Activated naive CD4-positive, alpha-beta T cell treated with anti-CD3 and anti-CD28 coated beads, Interleukin-2, amount 50 U/mL, for 72 hours (primary cell): ENCODE measurements at regions not wholly inside any gene's neighbourhood (a gene's known extent, or its start where the extent isn't known, plus 50 kb on each side); places are given as distances from the start of the nearest gene placed in this dataset.
"Not testable (repeated sequence)": the region's sequence is repeated elsewhere in the genome, so short reads cannot be mapped to it uniquely, and the experiment has no call there.

Experiments used
- ATAC-seq, 2 donors: fragments of 150-1000 bp; cut with Tn5 transposase; 2 replicates each; pipeline ENCODE4 v1.10.0; 2021; ENCODE audit warnings: mild to moderate bottlenecking in 2 of 2, moderate library complexity in 2 of 2
- DNase-seq, 2 donors: peaks; one replicate each; pipeline ENCODE4 v3.0.0; 2021 to 2022; ENCODE audit warnings: low spot score in 2 of 2
- H3K27ac Mint-ChIP-seq, 2 donors: one replicate each; pipeline ENCODE4 v1.8.0; 2022; ENCODE audit warnings: mild to moderate bottlenecking in 2 of 2, mixed read lengths in 2 of 2
- H3K36me3 Mint-ChIP-seq, 2 donors: one replicate each; pipeline ENCODE4 v1.8.0; 2022; ENCODE audit warnings: mixed read lengths in 2 of 2
- H3K9me3 Mint-ChIP-seq, 2 donors: one replicate each; pipeline ENCODE4 v1.8.0; 2022; ENCODE audit warnings: mixed read lengths in 2 of 2

GRCh38 chr3:162602619-162603018 lies 1106.0 kb downstream of the OTOL1 start:
- Mint-ChIP-seq H3K36me3 (peaks cover 0 to 5% of the 10 kb centered on the region in 2 donors), H3K27ac (no peak overlapping the region), H3K9me3 (peaks cover 22 to 25% of the 10 kb centered on the region in 2 donors)
- DNase-seq (no peak), ATAC-seq (no peak)

DNA sequence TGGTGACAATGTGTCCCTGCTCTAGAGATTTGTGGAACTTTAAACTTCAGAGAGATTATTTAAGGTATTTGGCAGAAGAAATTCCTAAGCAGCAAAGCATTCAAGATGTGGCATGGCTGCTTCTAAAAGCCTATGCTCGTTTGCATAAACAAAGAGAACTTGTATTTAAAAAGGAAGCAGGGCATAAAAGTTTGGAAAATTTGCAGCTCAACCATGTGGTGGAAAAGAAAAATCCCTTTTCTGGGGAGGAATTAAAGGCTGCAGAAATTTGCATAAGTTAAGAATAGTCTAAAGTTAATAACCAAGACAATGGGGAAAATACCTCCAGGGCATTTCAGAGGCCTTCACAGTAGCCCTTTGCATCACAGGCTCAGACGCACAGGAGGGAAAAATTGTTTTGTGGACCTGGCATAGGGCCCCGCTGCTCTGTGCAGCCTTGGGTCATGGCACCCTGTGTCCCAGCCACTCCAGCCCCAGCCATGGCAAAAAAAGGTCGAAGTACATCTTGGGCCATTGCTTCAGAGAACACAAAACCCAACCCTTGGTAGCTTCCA lies 1109.1 kb downstream of the OTOL1 start:
- H3K36me3 Mint-ChIP-seq, result peaks cover 0 to 5% of the 10 kb centered on the region in 2 donors
- DNase-seq, result no peak
- peaks cover 23 to 24% of the 10 kb centered on the region in 2 donors for H3K9me3 Mint-ChIP-seq
- ATAC-seq, result no peak
- H3K27ac Mint-ChIP-seq, result no peak overlapping the region

DNA sequence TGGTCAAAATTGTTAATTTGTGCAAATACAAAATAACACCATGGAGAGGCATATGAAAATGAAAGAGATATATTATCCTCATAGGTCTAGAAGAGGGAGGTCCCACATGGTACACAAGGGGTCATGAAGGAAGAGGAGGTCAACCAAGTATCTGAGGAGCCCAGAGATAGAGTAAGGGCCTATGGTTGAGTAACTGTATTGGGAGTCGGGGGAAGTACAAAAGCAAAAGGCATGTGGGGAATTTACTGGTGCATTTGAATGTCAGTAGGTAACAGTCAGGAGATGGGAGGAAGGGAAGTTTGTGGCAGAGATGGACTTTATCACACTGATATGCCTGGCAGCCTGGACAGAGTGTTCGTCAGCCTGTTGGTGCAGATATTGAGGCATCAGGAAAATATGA lies 1113.7 kb downstream of the OTOL1 start:
- no peak for DNase-seq
- Mint-ChIP-seq H3K36me3 (no peaks in the 10 kb centered on the region), H3K9me3 (peaks cover 6 to 10% of the 10 kb centered on the region in 2 donors), H3K27ac (no peak overlapping the region)
- no peak for ATAC-seq

DNA sequence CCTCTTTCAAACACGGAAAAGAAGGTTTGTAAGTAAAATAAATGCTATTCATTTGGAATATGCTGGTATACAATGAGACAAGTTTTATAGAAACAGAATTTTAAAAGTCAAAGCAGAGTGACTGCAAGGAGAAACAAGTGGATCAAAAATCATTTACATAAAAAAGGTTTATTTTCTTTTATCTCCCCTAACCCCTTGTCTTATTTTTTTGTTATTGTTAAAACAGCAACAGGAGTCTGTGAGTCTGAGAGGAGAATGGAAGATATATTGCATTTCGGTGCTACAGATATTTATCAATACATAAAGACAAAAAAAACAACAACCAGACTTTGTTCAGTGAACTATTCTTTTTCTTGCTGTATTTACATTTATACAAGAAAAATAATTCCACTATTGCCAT lies 1116.4 kb downstream of the OTOL1 start:
- DNase-seq (no peak), ATAC-seq (no peak)
- Mint-ChIP-seq H3K9me3 (peaks cover 6 to 17% of the 10 kb centered on the region in 2 donors), H3K36me3 (no peaks in the 10 kb centered on the region), H3K27ac (no peak overlapping the region)

- H3K36me3 Mint-ChIP-seq, result peaks cover 0 to 15% of the 10 kb centered on the region in 2 donors
- DNase-seq (no peak), ATAC-seq (no peak)
- H3K27ac Mint-ChIP-seq, result no peak overlapping the region
- peaks cover 13 to 14% of the 10 kb centered on the region in 2 donors for H3K9me3 Mint-ChIP-seq
Observed at GRCh38 chr3:162626172-162626571, 1129.6 kb downstream of the OTOL1 start.

- Mint-ChIP-seq H3K9me3 (peaks cover 0 to 4% of the 10 kb centered on the region in 2 donors), H3K36me3 (no peaks in the 10 kb centered on the region), H3K27ac (no peak overlapping the region)
- no peak for ATAC-seq
- no peak for DNase-seq
Observed at GRCh38 chr3:162628531-162628930, 1131.9 kb downstream of the OTOL1 start.

- no peaks in the 10 kb centered on the region for H3K36me3 Mint-ChIP-seq
- H3K9me3 Mint-ChIP-seq, result no peaks in the 10 kb centered on the region
- no peak overlapping the region for H3K27ac Mint-ChIP-seq
- no peak for ATAC-seq
- DNase-seq, result no peak
Observed at GRCh38 chr3:162629372-162629771, 1132.8 kb downstream of the OTOL1 start.

DNA sequence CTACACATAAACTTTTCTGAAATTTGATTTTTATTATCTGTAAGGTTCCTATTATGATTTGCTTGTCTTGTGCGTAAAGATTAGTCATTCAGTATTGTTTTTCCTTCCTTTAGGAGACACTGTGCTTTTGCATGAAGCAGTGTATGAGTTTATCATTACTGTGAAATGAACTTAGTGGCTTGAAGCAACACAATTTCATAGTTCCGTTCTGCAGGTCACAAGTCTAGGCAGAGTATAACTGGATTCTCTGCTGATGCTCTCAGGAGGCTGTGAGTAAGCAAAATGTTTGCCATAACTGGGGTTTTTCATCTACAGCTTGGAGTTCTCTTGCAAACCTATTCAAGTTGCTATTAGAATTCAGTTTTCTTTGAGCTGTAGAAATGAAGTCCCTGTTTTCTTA lies 1136.1 kb downstream of the OTOL1 start:
- Mint-ChIP-seq H3K27ac (no peak overlapping the region), H3K9me3 (peaks cover 0 to 4% of the 10 kb centered on the region in 2 donors), H3K36me3 (no peaks in the 10 kb centered on the region)
- DNase-seq, result no peak
- no peak for ATAC-seq

GRCh38 chr3:162640208-162640607 lies 1143.6 kb downstream of the OTOL1 start:
- H3K9me3 Mint-ChIP-seq, H3K36me3 Mint-ChIP-seq, ATAC-seq, DNase-seq, H3K27ac Mint-ChIP-seq: not testable (repeated sequence)

- Mint-ChIP-seq H3K27ac (no peak overlapping the region), H3K36me3 (no peaks in the 10 kb centered on the region), H3K9me3 (peaks cover 0 to 8% of the 10 kb centered on the region in 2 donors)
- no peak for ATAC-seq
- DNase-seq, result no peak
Observed at GRCh38 chr3:162641317-162641716, 1144.7 kb downstream of the OTOL1 start.

DNA sequence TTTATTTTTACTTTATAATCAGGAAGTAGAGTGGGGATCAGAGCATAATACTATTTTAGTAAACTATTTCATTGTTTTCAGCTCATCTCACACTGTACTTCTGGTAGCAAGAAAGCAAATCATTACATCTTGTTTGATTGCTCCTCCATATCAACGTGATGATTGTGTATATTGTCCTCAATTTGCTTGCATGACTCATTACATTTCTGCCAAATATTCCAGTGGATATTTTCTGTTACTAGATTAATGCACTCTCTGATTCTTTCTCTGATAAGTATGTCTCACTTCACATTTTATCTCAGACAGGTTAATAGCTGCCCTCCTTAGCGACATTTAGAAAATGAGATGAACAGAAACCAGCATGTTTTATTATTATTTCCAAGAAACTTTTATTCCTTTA lies 1145.3 kb downstream of the OTOL1 start:
- no peak for DNase-seq
- H3K36me3 Mint-ChIP-seq, result peaks cover 0 to 4% of the 10 kb centered on the region in 2 donors
- no peak overlapping the region for H3K27ac Mint-ChIP-seq
- ATAC-seq, result no peak
- peaks cover 5 to 14% of the 10 kb centered on the region in 2 donors for H3K9me3 Mint-ChIP-seq

DNA sequence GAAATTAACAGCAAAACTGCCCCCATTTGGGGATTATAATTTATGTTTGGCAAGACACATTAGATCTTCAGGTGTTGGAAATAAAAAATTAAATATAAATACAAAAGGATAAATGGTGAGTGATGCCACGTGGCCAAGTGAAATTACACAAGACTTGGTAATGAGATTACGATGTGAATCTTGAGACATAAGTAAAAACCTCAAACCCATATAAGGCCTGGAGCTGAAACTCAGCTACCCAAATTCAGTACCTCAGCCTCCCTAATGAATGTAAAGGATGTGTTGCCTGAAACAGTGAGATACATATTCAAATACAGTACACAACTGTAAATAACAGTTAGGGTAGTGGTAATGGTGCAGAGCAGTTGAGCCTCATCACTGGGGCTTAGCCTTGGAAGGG lies 1146.6 kb downstream of the OTOL1 start:
- DNase-seq (no peak), ATAC-seq (no peak)
- Mint-ChIP-seq H3K9me3 (peaks cover 15% of the 10 kb centered on the region in 2 donors), H3K36me3 (peaks cover 7 to 9% of the 10 kb centered on the region in 2 donors), H3K27ac (no peak overlapping the region)

- ATAC-seq, result no peak
- no peak for DNase-seq
- Mint-ChIP-seq H3K9me3 (peaks cover 15 to 19% of the 10 kb centered on the region in 2 donors), H3K36me3 (peaks cover 9 to 12% of the 10 kb centered on the region in 2 donors), H3K27ac (no peak overlapping the region)
Observed at GRCh38 chr3:162647321-162647720, 1150.7 kb downstream of the OTOL1 start.

- Mint-ChIP-seq H3K27ac (no peak overlapping the region), H3K36me3 (no peaks in the 10 kb centered on the region), H3K9me3 (peaks cover 10 to 11% of the 10 kb centered on the region in 2 donors)
- DNase-seq (no peak), ATAC-seq (no peak)
Observed at GRCh38 chr3:162658003-162658402, 1161.4 kb downstream of the OTOL1 start.

- DNase-seq (no peak), ATAC-seq (no peak)
- Mint-ChIP-seq H3K27ac (no peak overlapping the region), H3K36me3 (no peaks in the 10 kb centered on the region), H3K9me3 (peaks cover 9% of the 10 kb centered on the region in 2 donors)
Observed at GRCh38 chr3:162665684-162666391, 1169.2 kb downstream of the OTOL1 start.

DNA sequence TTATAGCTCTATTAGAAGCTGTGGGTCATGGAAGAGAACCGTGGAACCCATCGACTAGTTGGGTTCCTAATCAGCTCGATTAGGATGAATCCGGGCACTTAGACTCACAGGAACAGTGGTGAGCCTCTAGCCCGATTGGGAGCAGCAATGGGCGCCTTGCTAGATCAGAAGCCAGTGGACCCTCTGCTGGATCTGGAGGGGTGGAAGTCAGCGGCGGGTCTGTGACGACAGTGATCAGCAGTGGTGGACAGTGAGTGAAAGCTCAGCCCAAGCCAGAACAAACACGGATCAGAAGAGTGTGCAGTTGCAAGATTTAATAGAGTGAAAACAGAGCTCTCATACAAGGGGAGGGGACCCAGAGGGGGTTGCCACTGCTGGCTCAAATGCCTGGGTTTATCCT lies 1170.2 kb downstream of the OTOL1 start:
- ATAC-seq, result no peak
- Mint-ChIP-seq H3K36me3 (no peaks in the 10 kb centered on the region), H3K9me3 (peaks cover 9% of the 10 kb centered on the region in 2 donors), H3K27ac (no peak overlapping the region)
- DNase-seq, result no peak

- DNase-seq, result no peak
- no peak overlapping the region for H3K27ac Mint-ChIP-seq
- ATAC-seq, result no peak
- no peaks in the 10 kb centered on the region for H3K36me3 Mint-ChIP-seq
- H3K9me3 Mint-ChIP-seq, result peaks cover 4 to 9% of the 10 kb centered on the region in 2 donors
Observed at GRCh38 chr3:162670181-162670580, 1173.6 kb downstream of the OTOL1 start.

GRCh38 chr3:162677475-162677874 lies 1180.9 kb downstream of the OTOL1 start:
- DNase-seq (no peak), ATAC-seq (no peak)
- H3K27ac Mint-ChIP-seq, result no peak overlapping the region
- H3K36me3 Mint-ChIP-seq, result no peaks in the 10 kb centered on the region
- peaks cover 3% of the 10 kb centered on the region in 2 donors for H3K9me3 Mint-ChIP-seq
